GM19467 (cell line): ENCODE measurements at regions not wholly inside any gene's neighbourhood (a gene's known extent, or its start where the extent isn't known, plus 50 kb on each side); places are given as distances from the start of the nearest gene placed in this dataset.
A peak's percentile ranks its signal among the peaks of the same experiment; 100 is the strongest.

ENCODE experiments used
- ATAC-seq: cut with Tn5 transposase; IDR thresholded peaks from one replicate; pipeline ENCODE4 v1.9.1; 2021; ENCODE audit warnings: mild to moderate bottlenecking, moderate library complexity; ENCODE audit not compliant: unreplicated experiment

- peak; percentile 89 for ATAC-seq
These were observed 600.5 kb downstream of the USP25 start for GRCh38 chr21:16330082-16330907.

GRCh38 chr21:16330908-16331268 is 601.1 kb downstream of the USP25 start:
- ATAC-seq: no peak

GRCh38 chr21:16337266-16337665 is 607.5 kb downstream of the USP25 start:
- ATAC-seq: no peak

- no peak for ATAC-seq
These were observed 613.1 kb downstream of the USP25 start for GRCh38 chr21:16342932-16343331.

GRCh38 chr21:16343776-16344175 is 614.0 kb downstream of the USP25 start:
- ATAC-seq: no peak

- ATAC-seq: no peak
These were observed 616.0 kb downstream of the USP25 start for GRCh38 chr21:16345757-16346156.

GRCh38 chr21:16347223-16347622 is 617.4 kb downstream of the USP25 start:
- ATAC-seq: no peak

GRCh38 chr21:16353764-16354163 is 624.0 kb downstream of the USP25 start:
- no peak for ATAC-seq

- no peak for ATAC-seq
These were observed 628.2 kb downstream of the USP25 start for GRCh38 chr21:16357994-16358393.

- ATAC-seq: no peak
These were observed 629.0 kb downstream of the USP25 start for GRCh38 chr21:16358784-16359183.

- ATAC-seq: no peak
These were observed 633.3 kb downstream of the USP25 start for GRCh38 chr21:16363100-16363499.

- ATAC-seq: no peak
These were observed 633.7 kb downstream of the USP25 start for GRCh38 chr21:16363518-16363917.

- ATAC-seq: no peak
These were observed 636.4 kb downstream of the USP25 start for GRCh38 chr21:16366207-16366606.

- no peak for ATAC-seq
These were observed 637.3 kb downstream of the USP25 start for GRCh38 chr21:16367079-16367478.

GRCh38 chr21:16370186-16370585 is 640.4 kb downstream of the USP25 start:
- ATAC-seq: no peak

- no peak for ATAC-seq
These were observed 642.8 kb downstream of the USP25 start for GRCh38 chr21:16372586-16372985.

- no peak for ATAC-seq
These were observed 646.9 kb downstream of the USP25 start for GRCh38 chr21:16376673-16377072.

GRCh38 chr21:16377120-16377658 is 647.4 kb downstream of the USP25 start:
- no peak for ATAC-seq

- no peak for ATAC-seq
These were observed 648.1 kb downstream of the USP25 start for GRCh38 chr21:16377857-16378256.

GRCh38 chr21:16378525-16378924 is 648.7 kb downstream of the USP25 start:
- ATAC-seq: no peak

GRCh38 chr21:16388291-16388690 is 658.5 kb downstream of the USP25 start:
- no peak for ATAC-seq

GRCh38 chr21:16388911-16389560 is 659.3 kb downstream of the USP25 start:
- no peak for ATAC-seq
